ENCODE measurements at regions not wholly inside any gene's neighbourhood (a gene's known extent, or its start where the extent isn't known, plus 50 kb on each side); places are given as distances from the start of the nearest gene placed in this dataset.

DNA sequence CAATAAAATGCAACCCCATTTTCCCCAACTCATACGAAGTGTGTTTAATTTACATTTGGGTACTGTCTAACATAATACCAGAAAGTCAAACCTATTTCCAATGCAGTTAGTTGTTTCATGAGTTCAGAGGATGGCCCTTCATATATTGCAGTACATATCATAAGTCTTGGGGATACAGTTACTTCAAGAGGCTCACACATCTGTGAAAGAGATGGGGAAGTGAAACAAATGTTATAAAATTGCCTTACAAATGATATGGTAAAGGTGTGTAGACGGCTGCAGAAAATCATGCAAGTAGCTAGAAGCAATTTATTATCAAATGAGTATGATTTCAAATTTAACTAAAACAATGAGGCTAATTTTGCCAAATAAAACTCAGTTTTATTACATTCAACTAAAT lies 219.0 kb upstream of the CDH12 start:
- H3K27me3 ChIP-seq: no peaks in the 10 kb centered on the region
- no peak overlapping the region for H3K4me3 ChIP-seq
- intact Hi-C loops (cut with DNase I): no loop called here
- no peak overlapping the region for H3K27ac ChIP-seq
- TF ChIP-seq, protein P1, sequence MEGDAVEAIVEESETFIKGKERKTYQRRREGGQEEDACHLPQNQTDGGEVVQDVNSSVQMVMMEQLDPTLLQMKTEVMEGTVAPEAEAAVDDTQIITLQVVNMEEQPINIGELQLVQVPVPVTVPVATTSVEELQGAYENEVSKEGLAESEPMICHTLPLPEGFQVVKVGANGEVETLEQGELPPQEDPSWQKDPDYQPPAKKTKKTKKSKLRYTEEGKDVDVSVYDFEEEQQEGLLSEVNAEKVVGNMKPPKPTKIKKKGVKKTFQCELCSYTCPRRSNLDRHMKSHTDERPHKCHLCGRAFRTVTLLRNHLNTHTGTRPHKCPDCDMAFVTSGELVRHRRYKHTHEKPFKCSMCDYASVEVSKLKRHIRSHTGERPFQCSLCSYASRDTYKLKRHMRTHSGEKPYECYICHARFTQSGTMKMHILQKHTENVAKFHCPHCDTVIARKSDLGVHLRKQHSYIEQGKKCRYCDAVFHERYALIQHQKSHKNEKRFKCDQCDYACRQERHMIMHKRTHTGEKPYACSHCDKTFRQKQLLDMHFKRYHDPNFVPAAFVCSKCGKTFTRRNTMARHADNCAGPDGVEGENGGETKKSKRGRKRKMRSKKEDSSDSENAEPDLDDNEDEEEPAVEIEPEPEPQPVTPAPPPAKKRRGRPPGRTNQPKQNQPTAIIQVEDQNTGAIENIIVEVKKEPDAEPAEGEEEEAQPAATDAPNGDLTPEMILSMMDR (IDR thresholded peaks at IDR 0.05): no peak
- no peaks in the 10 kb centered on the region for H3K36me3 ChIP-seq
- DNase-seq: no peak
- H3K9ac ChIP-seq (ENCODE audit: low read depth in 2 of 2, low read length in 2 of 2): no peak overlapping the region
- H3K4me1 ChIP-seq: no peaks in the 10 kb centered on the region
- H3K9me3 ChIP-seq: no peaks in the 10 kb centered on the region

DNA sequence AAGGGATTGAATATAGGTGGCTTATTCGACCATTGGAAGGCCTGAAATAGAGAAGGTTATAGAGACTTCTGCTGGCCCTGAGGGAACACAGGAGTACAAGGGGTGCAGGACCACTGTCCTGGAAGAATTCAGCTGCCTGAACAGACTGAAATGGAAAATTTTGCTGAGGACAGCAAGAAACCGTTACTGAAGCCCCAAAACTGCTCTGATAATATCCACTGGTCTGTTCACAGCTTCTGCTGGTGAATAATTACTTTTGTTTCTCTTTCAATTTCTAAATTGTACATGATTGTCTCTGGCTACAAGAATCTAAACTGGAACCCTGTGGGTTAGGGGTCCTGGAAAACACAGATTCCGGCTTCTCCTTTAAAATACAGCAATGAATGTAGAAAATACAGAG lies 218.5 kb upstream of the CDH12 start:
- Histone ChIP-seq H3K9me3 (no peaks in the 10 kb centered on the region), H3K27ac (no peak overlapping the region), H3K9ac (ENCODE audit: low read depth in 2 of 2, low read length in 2 of 2) (no peak overlapping the region), H3K27me3 (no peaks in the 10 kb centered on the region), H3K36me3 (no peaks in the 10 kb centered on the region), H3K4me3 (no peak overlapping the region), H3K4me1 (no peaks in the 10 kb centered on the region)
- no peak for DNase-seq
- intact Hi-C loops (cut with DNase I): no loop called here
- TF ChIP-seq, protein P1 (IDR thresholded peaks at IDR 0.05): no peak

DNA sequence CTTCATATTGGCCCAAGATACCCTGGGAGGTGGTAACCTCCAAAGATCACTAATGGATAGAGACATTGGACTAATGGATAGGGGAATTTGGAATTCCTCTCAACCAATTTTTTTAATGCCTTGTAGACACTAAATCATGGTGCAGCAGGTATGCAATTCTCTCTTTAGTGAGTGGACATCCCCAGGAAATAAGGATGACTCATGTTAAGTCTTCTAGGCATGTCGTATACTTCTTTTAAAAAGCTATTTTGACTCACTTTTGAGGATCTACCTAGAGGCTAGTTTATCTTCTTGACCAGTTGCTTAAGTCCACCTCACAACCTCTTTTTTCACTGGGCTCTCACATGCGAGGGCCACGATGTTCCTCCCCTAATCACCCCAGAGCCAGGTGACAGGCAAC lies 211.6 kb upstream of the CDH12 start:
- intact Hi-C loops (cut with DNase I): no loop called here
- Histone ChIP-seq H3K27me3 (no peaks in the 10 kb centered on the region), H3K36me3 (no peaks in the 10 kb centered on the region), H3K4me3 (no peak overlapping the region), H3K4me1 (no peaks in the 10 kb centered on the region), H3K27ac (no peak overlapping the region), H3K9me3 (no peaks in the 10 kb centered on the region), H3K9ac (ENCODE audit: low read depth in 2 of 2, low read length in 2 of 2) (no peak overlapping the region)
- TF ChIP-seq, protein P1 (IDR thresholded peaks at IDR 0.05): no peak
- no peak for DNase-seq

DNA sequence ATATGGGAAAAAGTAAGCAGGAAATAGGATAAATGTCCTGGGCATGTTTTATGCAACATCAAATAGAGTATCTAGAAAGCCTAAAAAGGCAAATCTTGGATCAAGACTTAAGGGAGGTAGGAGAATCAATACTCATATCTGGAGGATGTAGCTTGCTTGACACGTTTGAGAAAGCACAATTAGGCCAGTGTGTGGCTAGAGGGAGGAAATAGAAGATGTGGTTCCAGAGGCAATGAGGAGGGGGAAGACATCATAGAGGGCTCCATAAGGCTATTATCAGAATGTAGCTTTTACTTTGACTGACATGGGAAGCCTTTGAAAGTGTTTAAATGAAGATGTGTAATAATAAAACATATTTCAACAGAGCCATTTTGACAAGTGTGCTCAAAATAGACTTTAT lies 200.7 kb upstream of the CDH12 start:
- Histone ChIP-seq H3K9ac (ENCODE audit: low read depth in 2 of 2, low read length in 2 of 2) (no peak overlapping the region), H3K4me1 (no peaks in the 10 kb centered on the region), H3K27ac (no peak overlapping the region), H3K27me3 (no peaks in the 10 kb centered on the region), H3K36me3 (no peaks in the 10 kb centered on the region), H3K4me3 (no peak overlapping the region), H3K9me3 (no peaks in the 10 kb centered on the region)
- no peak for DNase-seq
- intact Hi-C loops (cut with DNase I): no loop called here
- TF ChIP-seq, protein P1 (IDR thresholded peaks at IDR 0.05): no peak

DNA sequence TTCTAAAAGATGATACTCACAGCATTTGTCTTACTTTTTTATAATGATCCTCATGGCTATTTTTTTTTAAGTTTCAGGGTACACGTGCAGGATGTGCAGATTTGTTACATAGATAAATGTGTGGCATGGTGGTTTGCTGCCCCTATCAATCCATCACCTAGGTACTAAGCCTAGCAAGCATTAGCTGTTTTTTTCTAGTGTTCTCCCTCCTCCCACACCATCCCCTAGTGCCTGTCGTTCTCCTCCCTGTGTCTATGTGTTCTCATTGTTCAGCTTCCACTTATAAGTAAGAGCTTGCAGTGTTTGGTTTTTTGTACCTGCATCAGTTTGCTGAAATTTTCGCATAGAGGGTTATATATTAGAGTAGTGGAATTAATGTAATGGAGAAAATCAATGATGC lies 189.1 kb upstream of the CDH12 start:
- Histone ChIP-seq H3K9me3 (no peaks in the 10 kb centered on the region), H3K4me1 (no peaks in the 10 kb centered on the region), H3K4me3 (no peak overlapping the region), H3K9ac (ENCODE audit: low read depth in 2 of 2, low read length in 2 of 2) (no peak overlapping the region), H3K27ac (no peak overlapping the region), H3K27me3 (no peaks in the 10 kb centered on the region), H3K36me3 (no peaks in the 10 kb centered on the region)
- TF ChIP-seq, protein P1 (IDR thresholded peaks at IDR 0.05): no peak
- no peak for DNase-seq
- intact Hi-C loops (cut with DNase I): no loop called here

All from colonic mucosa (tissue), 4 donors.